WTC11 (cell line): ENCODE measurements at regions not wholly inside any gene's neighbourhood (a gene's known extent, or its start where the extent isn't known, plus 50 kb on each side); places are given as distances from the start of the nearest gene placed in this dataset.

Experiments used
- ATAC-seq: fragments of 200-7000 bp; cut with Tn5 transposase; 2 replicates; pipeline ENCODE4 v1.10.0; 2021; ENCODE audit warnings: mild to moderate bottlenecking, moderate library complexity
- CTCF ChIA-PET: fragments of 300-600 bp; sonication (Branson Sonifier 250); formaldehyde crosslinking; loops from one replicate; lab custom pipeline; 2021; ENCODE audit warnings: antibody characterized with exemption; lab: Charles Lee
- POLR2A ChIA-PET: fragments of 350-600 bp; sonication (Branson Sonifier 250); formaldehyde crosslinking; loops from one replicate; lab custom pipeline; 2021; ENCODE audit warnings: antibody characterized with exemption; lab: Charles Lee
- DNase-seq: peaks from one replicate; pipeline ENCODE4 v3.0.0; 2021; ENCODE audit warnings: low spot score
- H3K27ac Mint-ChIP-seq: 2 replicates; pipeline ENCODE4 v1.8.0; 2021; ENCODE audit warnings: mixed read lengths
- H3K27me3 Mint-ChIP-seq: 2 replicates; pipeline ENCODE4 v1.8.0; 2021; ENCODE audit warnings: low read depth, mild to moderate bottlenecking, moderate library complexity, mixed read lengths
- H3K36me3 Mint-ChIP-seq: 2 replicates; pipeline ENCODE4 v1.8.0; 2021; ENCODE audit warnings: mixed read lengths
- H3K4me1 Mint-ChIP-seq: 2 replicates; pipeline ENCODE4 v1.8.0; 2022; ENCODE audit warnings: mixed read lengths
- H3K4me3 Mint-ChIP-seq: 2 replicates; pipeline ENCODE4 v1.8.0; 2021; ENCODE audit warnings: mild to moderate bottlenecking, moderate library complexity, mixed read lengths
- H3K9me3 Mint-ChIP-seq: 2 replicates; pipeline ENCODE4 v1.8.0; 2021; ENCODE audit warnings: mixed read lengths
- ERG ChIP-seq: fragments of 250-450 bp; sonication (Bioruptor Pico); IDR thresholded peaks from 2 replicates; pipeline ENCODE4 v1.8.0; 2021; ENCODE audit warnings: mild to moderate bottlenecking
- FOXK1 ChIP-seq: sonication (generic); formaldehyde crosslinking; IDR thresholded peaks from 2 replicates; pipeline ENCODE4 v1.8.0; 2022; ENCODE audit warnings: mild to moderate bottlenecking, moderate library complexity, missing genetic modification reagents
- GRHL2 ChIP-seq: fragments of 250-450 bp; sonication (Bioruptor Pico); IDR thresholded peaks from 2 replicates; pipeline ENCODE4 v1.8.0; 2022; ENCODE audit warnings: mild to moderate bottlenecking, moderate library complexity; ENCODE audit not compliant: insufficient replicate concordance, severe bottlenecking
- NFATC4 ChIP-seq: fragments of 250-450 bp; sonication (Bioruptor Pico); IDR thresholded peaks from 2 replicates; pipeline ENCODE4 v1.9.0; 2021; ENCODE audit warnings: mild to moderate bottlenecking
- NFYB ChIP-seq: sonication (generic); formaldehyde crosslinking; conservative IDR thresholded peaks from 2 replicates; pipeline ENCODE4 v1.8.0; 2022; ENCODE audit warnings: low read depth, missing genetic modification reagents
- NR1H2 ChIP-seq: sonication (generic); formaldehyde crosslinking; IDR thresholded peaks from 2 replicates; pipeline ENCODE4 v1.9.0; 2021; ENCODE audit warnings: mild to moderate bottlenecking, moderate library complexity, missing genetic modification reagents
- STAT6 ChIP-seq: sonication (generic); formaldehyde crosslinking; conservative IDR thresholded peaks from 2 replicates; pipeline ENCODE4 v1.8.1; 2023; ENCODE audit warnings: mild to moderate bottlenecking, low read depth, missing genetic modification reagents, moderate library complexity
- ZNF121 ChIP-seq: sonication (generic); formaldehyde crosslinking; IDR thresholded peaks from 2 replicates; pipeline ENCODE4 v1.8.0; 2023; ENCODE audit warnings: missing genetic modification reagents
- ZNF138 ChIP-seq: sonication (generic); formaldehyde crosslinking; conservative IDR thresholded peaks from 2 replicates; pipeline ENCODE4 v1.8.1; 2022; ENCODE audit warnings: mild to moderate bottlenecking, moderate library complexity, missing genetic modification reagents
- ZNF396 ChIP-seq: fragments of 250-450 bp; sonication (Bioruptor Pico); IDR thresholded peaks from 2 replicates; pipeline ENCODE4 v1.8.0; 2021; ENCODE audit warnings: mild to moderate bottlenecking, moderate library complexity, borderline replicate concordance
- ZNF671 ChIP-seq: fragments of 250-450 bp; sonication (Bioruptor Pico); IDR thresholded peaks from 2 replicates; pipeline ENCODE4 v1.8.0; 2021; ENCODE audit warnings: mild to moderate bottlenecking
- ZSCAN18 ChIP-seq: fragments of 250-450 bp; sonication (Bioruptor Pico); IDR thresholded peaks from 2 replicates; pipeline ENCODE4 v2.1.2; 2022; ENCODE audit warnings: mild to moderate bottlenecking, moderate library complexity
- TF ChIP-seq, protein P1 (sequence below): sonication (generic); formaldehyde crosslinking; IDR thresholded peaks from 2 replicates; pipeline ENCODE4 v1.8.0; 2022; ENCODE audit warnings: mild to moderate bottlenecking, missing genetic modification reagents
- TF ChIP-seq, protein P2 (sequence below): sonication (generic); formaldehyde crosslinking; IDR thresholded peaks from 2 replicates; pipeline ENCODE4 v1.8.0; 2022; ENCODE audit warnings: mild to moderate bottlenecking, missing genetic modification reagents
- TF ChIP-seq, protein P3 (sequence below): sonication (generic); formaldehyde crosslinking; IDR thresholded peaks from 2 replicates; pipeline ENCODE4 v1.8.0; 2023; ENCODE audit warnings: mild to moderate bottlenecking, missing genetic modification reagents
- TF ChIP-seq, protein P4 (sequence below): fragments of 200-600 bp; IDR thresholded peaks from 2 replicates; pipeline ENCODE4 v1.8.0; 2022; ENCODE audit warnings: antibody characterized with exemption

GRCh38 chr3:18720543-18720942 is 295.4 kb upstream of the SATB1 start:
- TF ChIP-seq ZNF396 (CRISPR knock-in tag) (no peak), NR1H2 (CRISPR knock-in tag) (no peak), GRHL2 (CRISPR knock-in tag) (no peak), ZSCAN18 (no peak)
- TF ChIP-seq, protein P1, sequence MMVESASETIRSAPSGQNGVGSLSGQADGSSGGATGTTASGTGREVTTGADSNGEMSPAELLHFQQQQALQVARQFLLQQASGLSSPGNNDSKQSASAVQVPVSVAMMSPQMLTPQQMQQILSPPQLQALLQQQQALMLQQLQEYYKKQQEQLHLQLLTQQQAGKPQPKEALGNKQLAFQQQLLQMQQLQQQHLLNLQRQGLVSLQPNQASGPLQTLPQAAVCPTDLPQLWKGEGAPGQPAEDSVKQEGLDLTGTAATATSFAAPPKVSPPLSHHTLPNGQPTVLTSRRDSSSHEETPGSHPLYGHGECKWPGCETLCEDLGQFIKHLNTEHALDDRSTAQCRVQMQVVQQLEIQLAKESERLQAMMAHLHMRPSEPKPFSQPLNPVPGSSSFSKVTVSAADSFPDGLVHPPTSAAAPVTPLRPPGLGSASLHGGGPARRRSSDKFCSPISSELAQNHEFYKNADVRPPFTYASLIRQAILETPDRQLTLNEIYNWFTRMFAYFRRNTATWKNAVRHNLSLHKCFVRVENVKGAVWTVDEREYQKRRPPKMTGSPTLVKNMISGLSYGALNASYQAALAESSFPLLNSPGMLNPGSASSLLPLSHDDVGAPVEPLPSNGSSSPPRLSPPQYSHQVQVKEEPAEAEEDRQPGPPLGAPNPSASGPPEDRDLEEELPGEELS (CRISPR knock-in tag) = no peak
- TF ChIP-seq, protein P2, sequence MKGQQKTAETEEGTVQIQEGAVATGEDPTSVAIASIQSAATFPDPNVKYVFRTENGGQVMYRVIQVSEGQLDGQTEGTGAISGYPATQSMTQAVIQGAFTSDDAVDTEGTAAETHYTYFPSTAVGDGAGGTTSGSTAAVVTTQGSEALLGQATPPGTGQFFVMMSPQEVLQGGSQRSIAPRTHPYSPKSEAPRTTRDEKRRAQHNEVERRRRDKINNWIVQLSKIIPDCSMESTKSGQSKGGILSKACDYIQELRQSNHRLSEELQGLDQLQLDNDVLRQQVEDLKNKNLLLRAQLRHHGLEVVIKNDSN (CRISPR knock-in tag) = no peak
- CTCF ChIA-PET = no interaction called here
- Mint-ChIP-seq H3K9me3 (peaks cover 7% of the 10 kb centered on the region; the same call in 1 of the 2 replicates), H3K4me3 (no peak overlapping the region), H3K4me1 (no peaks in the 10 kb centered on the region), H3K27me3 (no peaks in the 10 kb centered on the region), H3K36me3 (no peaks in the 10 kb centered on the region), H3K27ac (no peak overlapping the region)
- DNase-seq (no peak), ATAC-seq (no peak)
- POLR2A ChIA-PET = no interaction called here

GRCh38 chr3:18717598-18717997 is 292.5 kb upstream of the SATB1 start:
- DNase-seq (no peak), ATAC-seq (no peak)
- Mint-ChIP-seq H3K4me1 (peaks cover 7% of the 10 kb centered on the region), H3K27ac (no peak overlapping the region), H3K9me3 (peaks cover 7% of the 10 kb centered on the region; the same call in 1 of the 2 replicates)
- POLR2A ChIA-PET = no interaction called here
- CTCF ChIA-PET = no interaction called here
- no peak for TF ChIP-seq ERG (CRISPR knock-in tag)
- TF ChIP-seq, all 79 proteins: peak for 0
- H3K4me3 Mint-ChIP-seq = no peak overlapping the region
- no peaks in the 10 kb centered on the region for H3K27me3 Mint-ChIP-seq
- H3K36me3 Mint-ChIP-seq = no peaks in the 10 kb centered on the region

- no peaks in the 10 kb centered on the region for H3K36me3 Mint-ChIP-seq
- peaks cover 7% of the 10 kb centered on the region; the same call in 1 of the 2 replicates for H3K9me3 Mint-ChIP-seq
- no peak overlapping the region for H3K4me3 Mint-ChIP-seq
- no peak for ATAC-seq
- TF ChIP-seq, protein P3, sequence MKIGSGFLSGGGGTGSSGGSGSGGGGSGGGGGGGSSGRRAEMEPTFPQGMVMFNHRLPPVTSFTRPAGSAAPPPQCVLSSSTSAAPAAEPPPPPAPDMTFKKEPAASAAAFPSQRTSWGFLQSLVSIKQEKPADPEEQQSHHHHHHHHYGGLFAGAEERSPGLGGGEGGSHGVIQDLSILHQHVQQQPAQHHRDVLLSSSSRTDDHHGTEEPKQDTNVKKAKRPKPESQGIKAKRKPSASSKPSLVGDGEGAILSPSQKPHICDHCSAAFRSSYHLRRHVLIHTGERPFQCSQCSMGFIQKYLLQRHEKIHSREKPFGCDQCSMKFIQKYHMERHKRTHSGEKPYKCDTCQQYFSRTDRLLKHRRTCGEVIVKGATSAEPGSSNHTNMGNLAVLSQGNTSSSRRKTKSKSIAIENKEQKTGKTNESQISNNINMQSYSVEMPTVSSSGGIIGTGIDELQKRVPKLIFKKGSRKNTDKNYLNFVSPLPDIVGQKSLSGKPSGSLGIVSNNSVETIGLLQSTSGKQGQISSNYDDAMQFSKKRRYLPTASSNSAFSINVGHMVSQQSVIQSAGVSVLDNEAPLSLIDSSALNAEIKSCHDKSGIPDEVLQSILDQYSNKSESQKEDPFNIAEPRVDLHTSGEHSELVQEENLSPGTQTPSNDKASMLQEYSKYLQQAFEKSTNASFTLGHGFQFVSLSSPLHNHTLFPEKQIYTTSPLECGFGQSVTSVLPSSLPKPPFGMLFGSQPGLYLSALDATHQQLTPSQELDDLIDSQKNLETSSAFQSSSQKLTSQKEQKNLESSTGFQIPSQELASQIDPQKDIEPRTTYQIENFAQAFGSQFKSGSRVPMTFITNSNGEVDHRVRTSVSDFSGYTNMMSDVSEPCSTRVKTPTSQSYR (CRISPR knock-in tag) = no peak
- TF ChIP-seq ZNF671 (no peak), FOXK1 (CRISPR knock-in tag) (no peak), NFATC4 (CRISPR knock-in tag) (no peak), ZNF138 (CRISPR knock-in tag) (no peak), NFYB (CRISPR knock-in tag) (no peak), ZNF121 (no peak), STAT6 (no peak)
- TF ChIP-seq, protein P4, sequence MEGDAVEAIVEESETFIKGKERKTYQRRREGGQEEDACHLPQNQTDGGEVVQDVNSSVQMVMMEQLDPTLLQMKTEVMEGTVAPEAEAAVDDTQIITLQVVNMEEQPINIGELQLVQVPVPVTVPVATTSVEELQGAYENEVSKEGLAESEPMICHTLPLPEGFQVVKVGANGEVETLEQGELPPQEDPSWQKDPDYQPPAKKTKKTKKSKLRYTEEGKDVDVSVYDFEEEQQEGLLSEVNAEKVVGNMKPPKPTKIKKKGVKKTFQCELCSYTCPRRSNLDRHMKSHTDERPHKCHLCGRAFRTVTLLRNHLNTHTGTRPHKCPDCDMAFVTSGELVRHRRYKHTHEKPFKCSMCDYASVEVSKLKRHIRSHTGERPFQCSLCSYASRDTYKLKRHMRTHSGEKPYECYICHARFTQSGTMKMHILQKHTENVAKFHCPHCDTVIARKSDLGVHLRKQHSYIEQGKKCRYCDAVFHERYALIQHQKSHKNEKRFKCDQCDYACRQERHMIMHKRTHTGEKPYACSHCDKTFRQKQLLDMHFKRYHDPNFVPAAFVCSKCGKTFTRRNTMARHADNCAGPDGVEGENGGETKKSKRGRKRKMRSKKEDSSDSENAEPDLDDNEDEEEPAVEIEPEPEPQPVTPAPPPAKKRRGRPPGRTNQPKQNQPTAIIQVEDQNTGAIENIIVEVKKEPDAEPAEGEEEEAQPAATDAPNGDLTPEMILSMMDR = no peak
- CTCF ChIA-PET = no interaction called here
- no peak overlapping the region for H3K27ac Mint-ChIP-seq
- no peak for DNase-seq
- no peaks in the 10 kb centered on the region for H3K27me3 Mint-ChIP-seq
- H3K4me1 Mint-ChIP-seq = peaks cover 9% of the 10 kb centered on the region
- POLR2A ChIA-PET = no interaction called here
These were observed 291.7 kb upstream of the SATB1 start for GRCh38 chr3:18716821-18717220.
